ENCODE measurements at regions not wholly inside any gene's neighbourhood (a gene's known extent, or its start where the extent isn't known, plus 50 kb on each side); places are given as distances from the start of the nearest gene placed in this dataset.

DNA sequence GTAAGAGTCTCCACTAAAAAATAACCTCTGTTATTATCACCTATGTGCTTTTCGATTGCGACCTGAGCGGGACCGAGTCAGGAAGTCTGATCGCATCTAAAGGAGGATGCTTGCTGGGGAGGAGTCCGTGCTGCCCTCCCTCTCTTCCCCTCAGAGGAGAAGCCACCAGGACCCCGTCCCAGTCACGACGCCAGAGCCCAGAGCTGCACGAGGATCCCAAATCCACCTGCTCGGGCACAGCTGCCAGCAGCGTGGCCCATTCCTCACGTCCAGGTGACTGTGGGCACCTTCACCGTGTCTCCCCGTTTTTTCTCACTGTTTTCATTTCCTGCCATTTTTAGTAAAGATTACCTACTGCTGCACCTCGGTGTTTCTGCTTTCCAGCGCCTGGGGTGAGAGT is 390.3 kb downstream of the BRD1 start:
- TF ChIP-seq GATA2 (IDR thresholded peaks at IDR 0.05; ENCODE audit: low read depth, low read length) (no peak), GATA3 (IDR thresholded peaks at IDR 0.05; ENCODE audit: low read depth, low read length) (no peak)
